PC-3 (cell line): ENCODE measurements at regions not wholly inside any gene's neighbourhood (a gene's known extent, or its start where the extent isn't known, plus 50 kb on each side); places are given as distances from the start of the nearest gene placed in this dataset.

Source experiments
- ATAC-seq: fragments of 200-7000 bp; cut with Tn5 transposase; 2 replicates; pipeline ENCODE4 v1.9.1; 2020; ENCODE audit warnings: mild to moderate bottlenecking, moderate library complexity
- BruUV-seq: library from RNA; stranded (reverse); fragments of 400-500 nt; replicated peaks from 2 replicates; lab custom pipeline; 2021; lab: Mats Ljungman, UMichigan
- CTCF ChIA-PET: fragments of 300-600 bp; sonication (Branson Sonifier 250); formaldehyde crosslinking; loops from one replicate; lab custom pipeline; 2022; ENCODE audit warnings: antibody characterized with exemption; lab: Charles Lee
- POLR2A ChIA-PET: fragments of 300-600 bp; sonication (Branson Sonifier 250); formaldehyde crosslinking; loops from one replicate; lab custom pipeline; 2022; ENCODE audit warnings: antibody characterized with exemption; ENCODE audit not compliant: unreplicated experiment; lab: Charles Lee
- DNase-seq: peaks from one replicate; pipeline ENCODE4 v3.0.0-alpha.2; 2015
- H2AFZ ChIP-seq: fragments of 300-600 bp; sonication (generic); 2 replicates; pipeline ENCODE4 v1.6.0; 2016; ENCODE audit warnings: antibody characterized with exemption, low read length
- H3F3A ChIP-seq: fragments of 300-600 bp; sonication (generic); one replicate; pipeline ENCODE4 v1.6.0; 2017; ENCODE audit warnings: antibody characterized with exemption, low read length, control low read depth, mild to moderate bottlenecking; ENCODE audit not compliant: unreplicated experiment
- H3K27ac ChIP-seq: fragments of 300-600 bp; sonication (generic); 2 replicates; pipeline ENCODE4 v1.5.1; 2016; ENCODE audit warnings: mild to moderate bottlenecking, low read length
- H3K27me3 ChIP-seq: fragments of 300-600 bp; sonication (generic); 2 replicates; pipeline ENCODE4 v1.6.1; 2016; ENCODE audit warnings: low read length, mixed read lengths
- H3K36me3 ChIP-seq: fragments of 300-600 bp; sonication (generic); 2 replicates; pipeline ENCODE4 v1.6.1; 2016; ENCODE audit warnings: low read depth, mixed run types, low read length, mixed read lengths
- H3K4me1 ChIP-seq: fragments of 300-600 bp; sonication (generic); 2 replicates; pipeline ENCODE4 v1.5.1; 2016; ENCODE audit warnings: low read length; ENCODE audit not compliant: insufficient read depth
- H3K4me2 ChIP-seq: fragments of 300-600 bp; sonication (generic); 2 replicates; pipeline ENCODE4 v1.6.0; 2016; ENCODE audit warnings: low read length
- H3K4me3 ChIP-seq: fragments of 300-600 bp; sonication (generic); 2 replicates; pipeline ENCODE4 v1.5.1; 2016; ENCODE audit warnings: mild to moderate bottlenecking, low read length, mixed read lengths
- H3K79me2 ChIP-seq: fragments of 300-600 bp; sonication (generic); 2 replicates; pipeline ENCODE4 v1.6.1; 2017; ENCODE audit warnings: low read length, mixed read lengths
- H3K9ac ChIP-seq: fragments of 300-600 bp; sonication (generic); 2 replicates; pipeline ENCODE4 v1.6.0; 2016; ENCODE audit warnings: mild to moderate bottlenecking, low read length
- H3K9me2 ChIP-seq: fragments of 300-600 bp; sonication (generic); replicated peaks from 2 replicates; pipeline ENCODE4 v1.6.1; 2016; ENCODE audit warnings: mixed run types, low read length, mixed read lengths
- H3K9me3 ChIP-seq: fragments of 300-600 bp; sonication (generic); 2 replicates; pipeline ENCODE4 v1.6.1; 2016; ENCODE audit warnings: low read length, mixed read lengths
- H4K20me1 ChIP-seq: fragments of 300-600 bp; sonication (generic); 2 replicates; pipeline ENCODE4 v1.6.1; 2016; ENCODE audit warnings: low read length, mixed read lengths
- CTCF ChIP-seq: fragments of 300-600 bp; sonication (generic); conservative IDR thresholded peaks from 2 replicates; pipeline ENCODE4 v1.5.1; 2017; ENCODE audit warnings: antibody characterized with exemption, low read depth, mild to moderate bottlenecking, low read length
- EZH2 ChIP-seq: fragments of 300-600 bp; sonication (generic); IDR thresholded peaks from one replicate; pipeline ENCODE4 v1.6.1; 2017; ENCODE audit warnings: antibody characterized with exemption, mild to moderate bottlenecking, low read length; ENCODE audit not compliant: unreplicated experiment
- EZH2phosphoT487 ChIP-seq: fragments of 300-600 bp; sonication (generic); IDR thresholded peaks from 2 replicates; pipeline ENCODE4 v1.6.1; 2018; ENCODE audit warnings: mild to moderate bottlenecking, antibody characterized with exemption, low read length, borderline replicate concordance
- intact Hi-C: fragments of 100-400 bp; cut with micrococcal nuclease; formaldehyde crosslinking; loops from 2 replicates; pipeline ENCODE4 v1.9.0; 2023

DNA sequence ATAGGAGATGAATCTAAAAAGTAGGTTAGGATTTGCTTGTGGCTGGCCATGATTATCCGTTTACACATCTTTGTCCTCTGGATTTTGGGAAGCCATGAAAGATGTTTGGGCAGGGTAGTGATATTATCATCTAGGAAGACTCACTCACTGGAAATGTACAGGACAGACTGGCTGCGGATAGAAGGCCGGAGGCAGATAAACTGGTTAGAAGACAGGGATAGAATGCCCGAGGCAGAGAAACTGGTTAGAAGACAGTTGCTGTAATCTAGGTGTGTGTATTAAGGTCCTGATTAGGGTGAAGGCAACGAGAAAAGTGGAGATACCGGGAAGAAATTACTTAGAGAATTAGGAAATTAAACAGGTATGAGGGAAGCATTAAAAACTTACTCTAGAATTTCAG lies 68.8 kb downstream of the SPRY1 start:
- intact Hi-C loops: no loop called here
- no peaks in the 10 kb centered on the region for H3F3A ChIP-seq
- H4K20me1 ChIP-seq: no peaks in the 10 kb centered on the region
- DNase-seq: no peak
- peaks cover 11% of the 10 kb centered on the region; the same call in 1 of the 2 replicates for H3K4me1 ChIP-seq
- no peak overlapping the region for H3K27ac ChIP-seq
- no peaks in the 10 kb centered on the region for H3K9me2 ChIP-seq
- H3K9me3 ChIP-seq: no peaks in the 10 kb centered on the region
- no peak for TF ChIP-seq EZH2
- no peak for TF ChIP-seq CTCF
- TF ChIP-seq EZH2phosphoT487: no peak
- no peak for ATAC-seq
- H3K4me2 ChIP-seq: no peak overlapping the region
- H3K79me2 ChIP-seq: no peaks in the 10 kb centered on the region
- H3K9ac ChIP-seq: no peak overlapping the region
- no peaks in the 10 kb centered on the region for H3K27me3 ChIP-seq
- H3K36me3 ChIP-seq: no peaks in the 10 kb centered on the region
- ChIA-PET POLR2A (no interaction called here), CTCF (no interaction called here)
- BruUV-seq: no TSS peak
- H2AFZ ChIP-seq: no peak overlapping the region
- no peak overlapping the region for H3K4me3 ChIP-seq

GRCh38 chr4:123466080-123466785 lies 69.6 kb downstream of the SPRY1 start:
- no TSS peak for BruUV-seq

More at GRCh38 chr4:123466080-123466785, 69.6 kb downstream of the SPRY1 start:
- Histone ChIP-seq H3F3A (no peaks in the 10 kb centered on the region), H3K27me3 (no peaks in the 10 kb centered on the region), H3K4me3 (no peak overlapping the region), H4K20me1 (no peaks in the 10 kb centered on the region), H3K4me2 (no peak overlapping the region), H3K9me2 (no peaks in the 10 kb centered on the region), H3K4me1 (peaks cover 11% of the 10 kb centered on the region; the same call in 1 of the 2 replicates), H3K9me3 (no peaks in the 10 kb centered on the region), H3K9ac (no peak overlapping the region), H3K79me2 (no peaks in the 10 kb centered on the region), H2AFZ (no peak overlapping the region), H3K36me3 (no peaks in the 10 kb centered on the region), H3K27ac (no peak overlapping the region)
- ChIA-PET CTCF (no interaction called here), POLR2A (no interaction called here)
- ATAC-seq (no peak), DNase-seq (no peak)
- no peak for TF ChIP-seq EZH2
- TF ChIP-seq CTCF: no peak
- no peak for TF ChIP-seq EZH2phosphoT487
- intact Hi-C loops: no loop called here
